ENCODE measurements at regions not wholly inside any gene's neighbourhood (a gene's known extent, or its start where the extent isn't known, plus 50 kb on each side); places are given as distances from the start of the nearest gene placed in this dataset.

GRCh38 chr1:5578690-5579089 is 413.5 kb downstream of the NPHP4 start:
- TF ChIP-seq ZFX (IDR thresholded peaks at IDR 0.05) (no peak), POLR2A (IDR thresholded peaks at IDR 0.05; ENCODE audit: borderline replicate concordance, extremely low read depth, insufficient read depth, insufficient read length) (no peak)
- TF ChIP-seq, protein P1, sequence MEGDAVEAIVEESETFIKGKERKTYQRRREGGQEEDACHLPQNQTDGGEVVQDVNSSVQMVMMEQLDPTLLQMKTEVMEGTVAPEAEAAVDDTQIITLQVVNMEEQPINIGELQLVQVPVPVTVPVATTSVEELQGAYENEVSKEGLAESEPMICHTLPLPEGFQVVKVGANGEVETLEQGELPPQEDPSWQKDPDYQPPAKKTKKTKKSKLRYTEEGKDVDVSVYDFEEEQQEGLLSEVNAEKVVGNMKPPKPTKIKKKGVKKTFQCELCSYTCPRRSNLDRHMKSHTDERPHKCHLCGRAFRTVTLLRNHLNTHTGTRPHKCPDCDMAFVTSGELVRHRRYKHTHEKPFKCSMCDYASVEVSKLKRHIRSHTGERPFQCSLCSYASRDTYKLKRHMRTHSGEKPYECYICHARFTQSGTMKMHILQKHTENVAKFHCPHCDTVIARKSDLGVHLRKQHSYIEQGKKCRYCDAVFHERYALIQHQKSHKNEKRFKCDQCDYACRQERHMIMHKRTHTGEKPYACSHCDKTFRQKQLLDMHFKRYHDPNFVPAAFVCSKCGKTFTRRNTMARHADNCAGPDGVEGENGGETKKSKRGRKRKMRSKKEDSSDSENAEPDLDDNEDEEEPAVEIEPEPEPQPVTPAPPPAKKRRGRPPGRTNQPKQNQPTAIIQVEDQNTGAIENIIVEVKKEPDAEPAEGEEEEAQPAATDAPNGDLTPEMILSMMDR (IDR thresholded peaks at IDR 0.05 in 2 of 3, conservative IDR thresholded peaks at IDR 0.05 in 1 of 3; ENCODE audit: borderline replicate concordance in 1 of 3, insufficient read depth in 1 of 3, low read depth in 2 of 3, low read length in 2 of 3) = no peak

All from HCT116 (cell line).